ENCODE measurements at regions not wholly inside any gene's neighbourhood (a gene's known extent, or its start where the extent isn't known, plus 50 kb on each side); places are given as distances from the start of the nearest gene placed in this dataset.

- DNase-seq (ENCODE audit: insufficient read length) (no peak), FAIRE-seq (peak; percentile 68)
- TF ChIP-seq TAF1 (IDR thresholded peaks at IDR 0.05; ENCODE audit: borderline replicate concordance, low read depth, low read length) (no peak), POLR2AphosphoS5 (IDR thresholded peaks at IDR 0.05; ENCODE audit: low read depth, low read length) (no peak), POLR2A (IDR thresholded peaks at IDR 0.05; ENCODE audit: low read depth, low read length) (no peak)
Measured at GRCh38 chr3:56902468-56903160, 100.9 kb upstream of the ARHGEF3 start.

- no peak for FAIRE-seq
- TF ChIP-seq POLR2A (IDR thresholded peaks at IDR 0.05; ENCODE audit: low read depth, low read length) (no peak), TAF1 (IDR thresholded peaks at IDR 0.05; ENCODE audit: borderline replicate concordance, low read depth, low read length) (no peak), POLR2AphosphoS5 (IDR thresholded peaks at IDR 0.05; ENCODE audit: low read depth, low read length) (no peak)
Measured at GRCh38 chr3:56900801-56901200, 99.1 kb upstream of the ARHGEF3 start.

GRCh38 chr3:56899851-56900250 lies 98.1 kb upstream of the ARHGEF3 start:
- FAIRE-seq (no peak), DNase-seq (ENCODE audit: insufficient read length) (no peak)
- TF ChIP-seq TAF1 (IDR thresholded peaks at IDR 0.05; ENCODE audit: borderline replicate concordance, low read depth, low read length), result no peak
- no peak for TF ChIP-seq POLR2AphosphoS5 (IDR thresholded peaks at IDR 0.05; ENCODE audit: low read depth, low read length)
- no peak for TF ChIP-seq POLR2A (IDR thresholded peaks at IDR 0.05; ENCODE audit: low read depth, low read length)

More at GRCh38 chr3:56900801-56901200, 99.1 kb upstream of the ARHGEF3 start:
- no peak for DNase-seq (ENCODE audit: insufficient read length)

GRCh38 chr3:56899078-56899477 lies 97.3 kb upstream of the ARHGEF3 start:
- DNase-seq (ENCODE audit: insufficient read length) (no peak), FAIRE-seq (peak; percentile 17)
- TF ChIP-seq POLR2AphosphoS5 (IDR thresholded peaks at IDR 0.05; ENCODE audit: low read depth, low read length) (no peak), TAF1 (IDR thresholded peaks at IDR 0.05; ENCODE audit: borderline replicate concordance, low read depth, low read length) (no peak), POLR2A (IDR thresholded peaks at IDR 0.05; ENCODE audit: low read depth, low read length) (no peak)

- DNase-seq (ENCODE audit: insufficient read length), result no peak
- no peak for TF ChIP-seq POLR2AphosphoS5 (IDR thresholded peaks at IDR 0.05; ENCODE audit: low read depth, low read length)
- no peak for TF ChIP-seq POLR2A (IDR thresholded peaks at IDR 0.05; ENCODE audit: low read depth, low read length)
- no peak for TF ChIP-seq TAF1 (IDR thresholded peaks at IDR 0.05; ENCODE audit: borderline replicate concordance, low read depth, low read length)
- no peak for FAIRE-seq
Measured at GRCh38 chr3:56896357-56896756, 94.6 kb upstream of the ARHGEF3 start.

GRCh38 chr3:56894881-56895431 lies 93.2 kb upstream of the ARHGEF3 start:
- TF ChIP-seq TAF1 (IDR thresholded peaks at IDR 0.05; ENCODE audit: borderline replicate concordance, low read depth, low read length) (no peak), POLR2AphosphoS5 (IDR thresholded peaks at IDR 0.05; ENCODE audit: low read depth, low read length) (no peak), POLR2A (IDR thresholded peaks at IDR 0.05; ENCODE audit: low read depth, low read length) (no peak)
- peak; percentile 86 for FAIRE-seq

GRCh38 chr3:56890448-56891091 lies 88.8 kb upstream of the ARHGEF3 start:
- FAIRE-seq, result no peak
- no peak for DNase-seq (ENCODE audit: insufficient read length)
- TF ChIP-seq TAF1 (IDR thresholded peaks at IDR 0.05; ENCODE audit: borderline replicate concordance, low read depth, low read length) (no peak), POLR2AphosphoS5 (IDR thresholded peaks at IDR 0.05; ENCODE audit: low read depth, low read length) (no peak), POLR2A (IDR thresholded peaks at IDR 0.05; ENCODE audit: low read depth, low read length) (no peak)

More at GRCh38 chr3:56894881-56895431, 93.2 kb upstream of the ARHGEF3 start:
- DNase-seq (ENCODE audit: insufficient read length), result no peak

- no peak for FAIRE-seq
- no peak for TF ChIP-seq POLR2A (IDR thresholded peaks at IDR 0.05; ENCODE audit: low read depth, low read length)
- TF ChIP-seq TAF1 (IDR thresholded peaks at IDR 0.05; ENCODE audit: borderline replicate concordance, low read depth, low read length), result no peak
- no peak for TF ChIP-seq POLR2AphosphoS5 (IDR thresholded peaks at IDR 0.05; ENCODE audit: low read depth, low read length)
- DNase-seq (ENCODE audit: insufficient read length), result no peak
Measured at GRCh38 chr3:56889131-56889530, 87.4 kb upstream of the ARHGEF3 start.

GRCh38 chr3:56887402-56888025 lies 85.8 kb upstream of the ARHGEF3 start:
- no peak for DNase-seq (ENCODE audit: insufficient read length)
- FAIRE-seq, result peak; percentile 5
- TF ChIP-seq POLR2AphosphoS5 (IDR thresholded peaks at IDR 0.05; ENCODE audit: low read depth, low read length) (no peak), POLR2A (IDR thresholded peaks at IDR 0.05; ENCODE audit: low read depth, low read length) (no peak), TAF1 (IDR thresholded peaks at IDR 0.05; ENCODE audit: borderline replicate concordance, low read depth, low read length) (no peak)

GRCh38 chr3:56886314-56886713 lies 84.6 kb upstream of the ARHGEF3 start:
- DNase-seq (ENCODE audit: insufficient read length) (no peak), FAIRE-seq (no peak)
- no peak for TF ChIP-seq POLR2A (IDR thresholded peaks at IDR 0.05; ENCODE audit: low read depth, low read length)
- no peak for TF ChIP-seq TAF1 (IDR thresholded peaks at IDR 0.05; ENCODE audit: borderline replicate concordance, low read depth, low read length)
- TF ChIP-seq POLR2AphosphoS5 (IDR thresholded peaks at IDR 0.05; ENCODE audit: low read depth, low read length), result no peak

- FAIRE-seq (no peak), DNase-seq (ENCODE audit: insufficient read length) (no peak)
- TF ChIP-seq POLR2A (IDR thresholded peaks at IDR 0.05; ENCODE audit: low read depth, low read length), result no peak
Measured at GRCh38 chr3:56885879-56886278, 84.1 kb upstream of the ARHGEF3 start.
